CD4-positive, alpha-beta T cell (primary cell): ENCODE measurements at regions not wholly inside any gene's neighbourhood (a gene's known extent, or its start where the extent isn't known, plus 50 kb on each side); places are given as distances from the start of the nearest gene placed in this dataset.
"Not testable (repeated sequence)": the region's sequence is repeated elsewhere in the genome, so short reads cannot be mapped to it uniquely, and the experiment has no call there.

Experiments
- ATAC-seq: fragments of 200-7000 bp; cut with Tn5 transposase; one replicate; pipeline ENCODE4 v1.10.0; 2022; ENCODE audit warnings: mild to moderate bottlenecking; ENCODE audit not compliant: poor library complexity
- CTCF ChIA-PET: fragments of 350-600 bp; sonication (Branson Sonifier 250); formaldehyde crosslinking; loops from one replicate; lab custom pipeline; 2021; ENCODE audit warnings: antibody characterized with exemption, inconsistent platforms; lab: Charles Lee
- POLR2A ChIA-PET: fragments of 350-600 bp; sonication (Branson Sonifier 250); formaldehyde crosslinking; loops from one replicate; lab custom pipeline; 2021; ENCODE audit warnings: antibody characterized with exemption, inconsistent platforms; lab: Charles Lee
- DNase-seq, 14 experiments: peaks; one replicate each; pipeline ENCODE4 v3.0.0-alpha.2; 2013 to 2020; ENCODE audit warnings: mixed read lengths in 2 of 14
- H3K27ac ChIP-seq, 2 donors: one replicate each; pipeline versions ENCODE4 v1.5.1 to v1.7.0; 2013; ENCODE audit warnings: low read length in 2 of 2, low read depth in 1 of 2, mild to moderate bottlenecking in 1 of 2
- H3K27me3 ChIP-seq, 2 experiments: 1 replicate in 1 of 2; 2 replicates in 1 of 2; pipeline versions ENCODE4 v1.6.1 to v1.7.0; 2013; ENCODE audit warnings: low read length in 2 of 2, control low read depth in 1 of 2, mild to moderate bottlenecking in 1 of 2, moderate library complexity in 1 of 2; ENCODE audit not compliant: insufficient read depth in 2 of 2, control insufficient read depth in 1 of 2
- H3K36me3 ChIP-seq: one replicate; pipeline ENCODE4 v1.6.1; 2013; ENCODE audit warnings: low read length, control low read depth; ENCODE audit not compliant: insufficient read depth
- H3K4me1 ChIP-seq: one replicate; pipeline ENCODE4 v1.6.1; 2013; ENCODE audit warnings: low read length, control low read depth; ENCODE audit not compliant: insufficient read depth
- H3K4me3 ChIP-seq: one replicate; pipeline ENCODE4 v1.5.1; 2013; ENCODE audit warnings: mild to moderate bottlenecking, low read length, moderate library complexity
- H3K9me3 ChIP-seq, 2 experiments: 1 replicate in 1 of 2; 2 replicates in 1 of 2; pipeline versions ENCODE4 v1.6.1 to v1.7.0; 2013; ENCODE audit warnings: low read length in 2 of 2, mild to moderate bottlenecking in 2 of 2, control low read depth in 1 of 2, moderate library complexity in 1 of 2; ENCODE audit not compliant: control insufficient read depth in 1 of 2, insufficient read depth in 1 of 2
- H3K27ac Mint-ChIP-seq: one replicate; pipeline ENCODE4 v1.8.0; 2020; ENCODE audit warnings: mixed read lengths
- H3K27me3 Mint-ChIP-seq: one replicate; pipeline ENCODE4 v1.8.0; 2021; ENCODE audit warnings: mixed read lengths
- H3K36me3 Mint-ChIP-seq: one replicate; pipeline ENCODE4 v1.8.0; 2021; ENCODE audit warnings: low read depth, mixed read lengths
- H3K4me1 Mint-ChIP-seq: one replicate; pipeline ENCODE4 v1.8.0; 2021; ENCODE audit warnings: low read depth, mixed read lengths
- H3K4me3 Mint-ChIP-seq: one replicate; pipeline ENCODE4 v1.8.0; 2020; ENCODE audit warnings: mild to moderate bottlenecking, mixed read lengths
- H3K9me3 Mint-ChIP-seq: one replicate; pipeline ENCODE4 v1.8.0; 2020; ENCODE audit warnings: mixed read lengths
- CTCF ChIP-seq: fragments of 200-600 bp; IDR thresholded peaks from one replicate; pipeline ENCODE4 v1.8.0; 2022; ENCODE audit warnings: antibody characterized with exemption, mild to moderate bottlenecking
- intact Hi-C, 2 experiments: fragments of 100-400 bp; cut with DNase I in 1 of 2; cut with micrococcal nuclease in 1 of 2; formaldehyde crosslinking; loops; one replicate each; pipeline versions ENCODE4 v1.15.1 to v1.9.0; 2023 to 2025; cut with DNase I, micrococcal nuclease

DNA sequence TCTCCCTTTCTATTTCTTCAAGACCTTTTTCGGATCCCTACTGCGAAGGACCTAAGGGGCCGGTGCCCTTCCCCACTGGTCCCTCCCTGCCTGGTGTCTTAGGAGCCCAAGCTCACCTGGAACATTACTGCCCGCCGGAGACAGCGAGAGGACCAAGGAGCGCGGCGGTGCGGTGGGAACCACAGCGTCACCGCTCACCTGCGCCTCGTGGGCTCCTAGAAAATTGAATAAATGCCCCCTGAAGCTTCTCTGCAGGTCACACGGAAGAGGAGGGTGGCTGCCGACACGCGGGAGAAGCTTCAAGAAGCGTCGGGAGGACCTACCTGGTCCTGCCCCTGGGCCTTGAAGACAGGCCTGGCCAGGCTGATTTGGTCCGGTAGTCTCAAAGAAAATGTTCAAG is 65.2 kb downstream of the PPIAL4A start:
- Histone ChIP-seq H3K9me3 (peaks cover 0 to 8% of the 10 kb centered on the region in 2 experiments), H3K27ac (no peak overlapping the region), H3K4me3 (no peak overlapping the region), H3K36me3 (peaks cover 7% of the 10 kb centered on the region), H3K27me3 (no peaks in the 10 kb centered on the region), H3K4me1 (no peaks in the 10 kb centered on the region)
- H3K36me3 Mint-ChIP-seq, result peaks cover 23% of the 10 kb centered on the region
- intact Hi-C loops, result no loop called here
- DNase-seq (no peak), ATAC-seq (no peak)
- H3K4me1 Mint-ChIP-seq, result no peaks in the 10 kb centered on the region
- ChIA-PET CTCF (no interaction called here), POLR2A (no interaction called here)
- no peak for TF ChIP-seq CTCF
- no peak overlapping the region for H3K4me3 Mint-ChIP-seq
- no peaks in the 10 kb centered on the region for H3K9me3 Mint-ChIP-seq
- no peaks in the 10 kb centered on the region for H3K27me3 Mint-ChIP-seq
- no peak overlapping the region for H3K27ac Mint-ChIP-seq

GRCh38 chr1:120955961-120956360 is 66.4 kb downstream of the PPIAL4A start:
- H3K36me3 ChIP-seq, H3K4me3 ChIP-seq, DNase-seq, intact Hi-C loops, ATAC-seq, H3K4me3 Mint-ChIP-seq, H3K9me3 Mint-ChIP-seq, H3K27ac ChIP-seq, H3K4me1 Mint-ChIP-seq, H3K27ac Mint-ChIP-seq, CTCF ChIA-PET, H3K27me3 Mint-ChIP-seq, H3K27me3 ChIP-seq, POLR2A ChIA-PET, H3K4me1 ChIP-seq, H3K9me3 ChIP-seq: not testable (repeated sequence)
- H3K36me3 Mint-ChIP-seq, result peaks cover 18% of the 10 kb centered on the region

GRCh38 chr1:120966018-120966417 is 76.4 kb downstream of the PPIAL4A start:
- H3K4me3 ChIP-seq, POLR2A ChIA-PET, H3K9me3 ChIP-seq, H3K4me1 Mint-ChIP-seq, DNase-seq, H3K9me3 Mint-ChIP-seq, H3K27ac Mint-ChIP-seq, H3K36me3 ChIP-seq, ATAC-seq, intact Hi-C loops, CTCF ChIA-PET, H3K27me3 Mint-ChIP-seq, H3K27me3 ChIP-seq, H3K27ac ChIP-seq, H3K36me3 Mint-ChIP-seq, H3K4me3 Mint-ChIP-seq, H3K4me1 ChIP-seq: not testable (repeated sequence)

- H3K27me3 Mint-ChIP-seq, intact Hi-C loops, H3K36me3 Mint-ChIP-seq, POLR2A ChIA-PET, H3K4me1 Mint-ChIP-seq, CTCF ChIA-PET, H3K36me3 ChIP-seq, H3K27me3 ChIP-seq, H3K4me3 Mint-ChIP-seq, H3K9me3 ChIP-seq, H3K27ac ChIP-seq, H3K4me3 ChIP-seq, H3K4me1 ChIP-seq, ATAC-seq, H3K9me3 Mint-ChIP-seq, H3K27ac Mint-ChIP-seq: not testable (repeated sequence)
- DNase-seq, result peak in 2 of 14 experiments; percentile 16 to 25
Measured at GRCh38 chr1:120972863-120973262, 83.3 kb downstream of the PPIAL4A start.

DNA sequence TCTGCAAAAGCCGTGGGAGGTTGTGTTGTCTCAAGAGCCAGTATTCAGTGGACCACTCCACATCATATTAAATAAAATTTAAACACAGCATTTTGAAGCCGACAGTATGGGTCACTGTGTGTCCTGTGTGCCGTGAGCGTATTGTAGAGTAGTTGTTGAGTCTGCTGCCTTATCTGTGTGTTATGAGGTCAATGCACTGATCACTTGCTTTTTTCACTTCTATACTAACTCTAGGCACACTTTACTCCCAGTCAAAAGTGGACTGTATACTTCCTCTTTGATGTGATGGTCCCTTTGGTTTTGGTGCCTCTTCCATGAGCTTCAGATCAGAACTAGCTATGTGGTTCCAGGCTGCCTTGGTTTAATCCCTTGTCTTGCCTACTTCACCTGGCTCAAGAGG is 84.3 kb downstream of the PPIAL4A start:
- POLR2A ChIA-PET, intact Hi-C loops: not testable (repeated sequence)

GRCh38 chr1:120977279-120977678 is 87.7 kb downstream of the PPIAL4A start:
- DNase-seq, H3K27me3 Mint-ChIP-seq, H3K4me3 ChIP-seq, H3K4me3 Mint-ChIP-seq, H3K27ac Mint-ChIP-seq, CTCF ChIA-PET, H3K4me1 ChIP-seq, H3K36me3 Mint-ChIP-seq, intact Hi-C loops, POLR2A ChIA-PET, H3K27me3 ChIP-seq, H3K27ac ChIP-seq, ATAC-seq, H3K4me1 Mint-ChIP-seq, H3K9me3 ChIP-seq, H3K36me3 ChIP-seq, H3K9me3 Mint-ChIP-seq: not testable (repeated sequence)

More for the DNA sequence above, 84.3 kb downstream of the PPIAL4A start:
- H3K4me3 Mint-ChIP-seq, H3K27ac ChIP-seq, H3K36me3 Mint-ChIP-seq, ATAC-seq, H3K27ac Mint-ChIP-seq, H3K9me3 Mint-ChIP-seq, H3K4me1 ChIP-seq, H3K27me3 Mint-ChIP-seq, H3K4me1 Mint-ChIP-seq, H3K36me3 ChIP-seq, H3K27me3 ChIP-seq, CTCF ChIA-PET, H3K4me3 ChIP-seq, H3K9me3 ChIP-seq, DNase-seq: not testable (repeated sequence)
